CD4-positive, alpha-beta T cell treated with Interleukin-6 for 4 hours (primary cell): ENCODE measurements at regions not wholly inside any gene's neighbourhood (a gene's known extent, or its start where the extent isn't known, plus 50 kb on each side); places are given as distances from the start of the nearest gene placed in this dataset.
"Not testable (repeated sequence)": the region's sequence is repeated elsewhere in the genome, so short reads cannot be mapped to it uniquely, and the experiment has no call there.

ENCODE experiments used
- DNase-seq: peaks from one replicate; pipeline ENCODE4 v3.0.0-alpha.2; 2020; ENCODE audit warnings: mixed read lengths

DNA sequence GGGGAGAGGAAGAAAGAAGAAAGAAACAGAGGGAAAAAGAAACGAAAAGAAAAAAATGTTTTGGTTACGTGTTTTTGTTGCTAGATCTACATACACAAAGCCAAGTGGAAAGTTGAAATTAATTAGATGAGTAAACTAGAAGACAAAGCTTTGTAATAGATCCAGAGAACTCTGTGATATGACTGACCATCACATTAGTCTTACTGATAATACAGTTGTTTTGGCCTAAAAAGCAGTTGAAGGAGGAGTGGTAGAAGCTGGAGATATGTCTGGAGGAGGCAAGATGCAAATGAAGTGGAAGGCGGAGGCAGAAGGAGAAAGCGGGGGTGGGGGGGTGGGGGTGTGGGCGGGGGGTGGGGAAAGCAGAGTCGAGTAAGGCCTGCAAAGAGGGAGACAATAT, 500.1 kb upstream of the ID4 start:
- DNase-seq: no peak

DNA sequence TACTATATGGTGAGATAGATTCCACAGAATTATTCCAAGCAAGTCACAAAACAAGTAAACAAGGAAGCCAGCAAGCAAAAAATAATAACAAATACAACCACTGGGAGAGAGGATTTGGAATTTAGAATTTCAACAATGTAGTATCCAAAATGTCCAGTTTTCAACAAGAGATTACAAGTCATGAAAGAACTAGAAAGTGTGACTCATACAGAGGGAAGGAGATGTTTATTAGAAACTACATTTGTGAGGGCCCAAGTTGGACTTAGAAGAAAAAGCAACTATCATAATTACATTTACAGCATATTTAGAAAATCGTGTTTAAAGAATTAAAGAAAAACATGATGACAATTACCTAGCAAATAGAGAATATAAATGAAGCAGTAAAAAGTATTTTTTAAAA, 494.6 kb upstream of the ID4 start:
- DNase-seq: no peak

DNA sequence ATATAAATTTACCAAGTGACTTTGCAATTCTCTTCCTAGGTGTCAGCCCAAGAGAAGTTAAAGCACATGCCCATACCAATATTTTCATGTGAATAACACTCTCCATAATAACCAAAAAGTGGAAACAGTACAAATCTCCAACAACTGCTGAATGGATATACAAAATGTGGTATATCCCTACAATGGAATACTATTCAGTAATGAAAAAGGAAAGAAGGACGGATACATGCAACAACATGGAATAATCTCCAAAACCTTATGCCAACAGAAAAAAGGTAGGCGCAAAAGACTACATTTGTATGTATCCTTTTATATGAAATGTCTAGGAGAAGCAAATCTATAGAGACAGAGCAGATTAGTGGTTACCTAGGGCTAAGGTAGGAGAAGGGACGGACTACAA, 487.7 kb upstream of the ID4 start:
- DNase-seq: no peak

DNA sequence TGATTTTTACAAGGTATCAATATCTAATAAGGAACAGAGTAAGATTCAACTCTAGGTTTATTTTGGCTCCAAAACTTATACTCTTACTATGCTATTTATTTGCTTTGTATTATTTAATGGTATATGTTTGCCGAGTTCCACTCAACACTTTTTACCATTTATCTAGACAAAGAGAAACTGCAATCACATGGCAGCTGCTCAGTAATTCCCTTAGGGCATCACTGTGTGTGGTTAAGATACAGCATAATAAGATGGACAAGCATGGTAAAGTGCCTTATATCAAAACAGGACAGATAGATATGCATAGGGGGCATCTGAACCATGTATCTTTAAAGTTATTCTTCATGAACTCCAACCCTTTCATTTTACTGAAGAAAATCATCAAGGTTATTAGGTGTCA, 483.0 kb upstream of the ID4 start:
- no peak for DNase-seq

DNA sequence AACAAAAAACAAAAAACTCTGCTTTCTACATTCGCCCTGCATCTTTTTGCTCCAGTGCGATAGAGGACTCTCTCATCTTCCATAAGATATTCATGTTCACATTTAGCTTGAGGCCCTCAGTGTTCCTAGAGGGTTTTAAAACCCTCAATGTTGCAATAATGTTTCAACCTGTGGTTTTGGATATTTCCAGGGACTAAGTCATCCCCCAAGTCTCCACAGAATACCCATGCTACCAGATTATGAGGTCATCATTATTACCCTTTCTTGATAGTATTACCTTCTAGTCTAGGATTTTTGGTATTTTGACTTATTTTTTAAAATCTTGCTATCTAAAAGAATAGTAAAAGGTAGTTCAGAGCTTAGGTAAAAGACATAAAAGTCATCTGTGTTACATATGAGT, 480.5 kb upstream of the ID4 start:
- no peak for DNase-seq

DNA sequence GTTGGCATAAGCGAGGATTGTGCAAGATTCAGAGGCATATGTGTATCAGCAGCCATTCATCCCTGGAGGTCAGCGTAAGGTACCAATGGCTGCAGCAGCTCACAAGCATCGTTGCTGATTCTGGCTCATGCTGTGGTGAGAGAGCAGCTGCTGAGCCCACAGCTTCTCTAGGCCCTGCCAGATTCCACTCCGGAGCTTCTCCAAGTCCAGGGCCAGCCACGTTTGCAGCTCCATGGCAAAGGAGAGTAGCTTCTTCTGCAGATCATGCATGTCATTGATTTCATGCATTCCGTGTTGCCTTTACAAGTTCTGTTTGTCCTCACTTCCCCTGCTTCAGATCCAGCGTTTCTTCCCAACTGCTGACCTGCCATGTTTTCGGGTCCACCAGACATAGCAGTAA, 474.8 kb upstream of the ID4 start:
- no peak for DNase-seq

DNA sequence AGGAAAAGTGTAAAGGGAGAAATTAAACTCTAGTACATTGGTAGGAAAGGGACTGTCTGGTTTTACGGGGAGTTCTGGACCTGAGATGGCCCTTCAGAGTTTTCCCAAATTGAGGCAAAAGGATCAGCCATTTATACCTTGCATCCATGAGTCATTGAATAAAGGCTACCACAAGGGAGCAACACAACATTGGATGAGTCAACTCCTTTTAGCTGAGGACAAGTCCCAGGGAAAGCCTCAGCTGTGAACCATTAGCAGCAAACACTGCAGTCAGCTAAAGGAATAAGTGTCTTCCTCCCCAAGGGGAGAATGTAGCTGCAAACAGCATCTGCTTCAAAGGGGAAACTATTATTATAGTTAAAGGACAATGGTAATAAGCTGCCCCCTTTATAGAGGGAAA, 468.7 kb upstream of the ID4 start:
- no peak for DNase-seq

DNA sequence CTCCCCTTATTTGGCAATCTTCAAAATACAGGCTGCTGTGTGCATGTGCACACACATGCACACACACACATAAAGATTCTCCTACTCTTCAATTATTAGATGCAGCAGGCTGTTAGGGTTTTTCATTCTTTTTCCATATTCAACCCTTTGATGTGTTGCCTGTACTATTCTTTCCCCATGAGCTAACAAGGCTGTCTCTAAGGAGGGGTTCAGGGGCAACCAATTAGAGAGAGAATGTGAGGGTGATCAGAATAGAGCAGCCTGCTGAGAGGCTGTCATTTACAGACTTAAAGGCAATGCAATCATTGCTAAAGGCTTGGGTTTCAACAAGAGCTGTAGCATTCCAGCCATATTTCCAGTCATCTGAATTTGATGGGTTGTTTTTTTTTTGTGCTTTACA, 467.4 kb upstream of the ID4 start:
- no peak for DNase-seq

DNA sequence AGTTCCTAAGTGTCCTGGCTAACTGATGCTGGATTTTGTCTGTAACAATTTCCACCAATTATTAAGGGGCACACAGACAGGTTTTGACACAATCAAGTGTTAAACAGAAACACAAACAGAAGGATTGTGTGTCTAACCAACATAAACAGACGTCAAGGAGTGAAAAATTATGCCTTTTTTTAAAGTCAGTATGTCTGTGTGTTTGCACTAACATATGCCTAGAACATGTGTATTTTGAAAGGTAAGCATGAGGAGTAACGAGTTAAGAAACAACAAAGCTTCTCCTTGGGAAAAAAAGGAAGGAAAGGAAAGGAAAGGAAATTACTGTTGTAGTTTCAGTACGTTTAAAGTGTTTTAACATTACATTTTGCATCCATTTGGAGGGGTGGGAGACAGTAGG, 466.3 kb upstream of the ID4 start:
- no peak for DNase-seq

DNA sequence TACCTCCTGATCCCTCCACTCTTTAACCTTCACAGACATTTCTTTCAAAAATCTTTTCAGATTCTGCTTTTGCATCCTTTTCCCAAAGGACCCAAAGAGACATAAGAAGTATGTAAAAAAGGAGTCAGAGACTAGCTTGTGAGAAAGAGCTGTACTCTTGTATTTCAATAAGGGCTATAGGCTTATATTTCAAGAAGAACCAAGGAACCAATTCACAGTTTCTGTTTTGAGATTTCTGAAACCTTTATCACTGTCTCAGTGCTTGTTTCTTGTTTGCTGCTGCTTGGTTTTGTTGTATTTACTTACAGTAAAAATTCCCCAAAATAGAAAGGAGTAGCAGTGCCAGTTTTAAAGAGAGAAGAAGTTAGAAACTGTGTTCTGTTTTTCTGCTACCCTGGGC, 461.6 kb upstream of the ID4 start:
- no peak for DNase-seq

DNA sequence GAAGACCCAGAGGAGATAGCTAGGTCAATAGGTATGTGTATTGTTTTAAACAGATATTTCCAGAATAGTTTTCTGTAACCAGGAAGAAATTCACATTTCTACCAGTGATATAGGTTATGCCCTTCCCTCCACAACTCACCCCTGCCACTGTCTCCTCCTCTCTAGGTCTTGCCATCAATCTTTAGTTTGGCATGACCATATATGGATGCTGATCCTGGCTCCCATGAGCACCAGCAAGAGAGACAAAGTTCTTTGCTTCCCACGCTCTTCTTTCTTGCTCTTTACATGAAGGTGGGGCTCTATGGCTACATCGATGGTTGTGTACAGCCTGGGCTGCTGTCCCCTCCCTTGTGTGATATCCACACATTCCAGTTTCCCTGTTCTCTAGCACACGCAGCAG, 459.4 kb upstream of the ID4 start:
- no peak for DNase-seq

DNA sequence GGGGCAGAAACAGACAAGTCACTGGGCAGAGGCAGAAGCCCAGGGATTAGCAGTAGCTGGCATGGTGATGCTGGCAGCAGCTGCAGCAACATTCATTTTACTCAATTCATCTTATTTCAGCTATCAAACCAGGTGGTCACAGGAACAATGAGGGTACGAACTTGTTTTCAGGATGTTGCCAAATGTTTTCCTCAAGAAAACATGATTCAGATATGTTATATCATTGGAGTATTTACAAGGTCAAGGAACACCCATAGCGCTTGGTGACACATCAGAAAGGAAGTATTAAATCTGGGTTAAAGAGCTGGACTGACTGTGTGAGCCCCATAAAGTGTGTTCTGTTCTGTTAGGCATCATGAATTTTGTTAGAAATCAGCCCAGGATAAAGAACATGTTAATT, 456.9 kb upstream of the ID4 start:
- no peak for DNase-seq

DNA sequence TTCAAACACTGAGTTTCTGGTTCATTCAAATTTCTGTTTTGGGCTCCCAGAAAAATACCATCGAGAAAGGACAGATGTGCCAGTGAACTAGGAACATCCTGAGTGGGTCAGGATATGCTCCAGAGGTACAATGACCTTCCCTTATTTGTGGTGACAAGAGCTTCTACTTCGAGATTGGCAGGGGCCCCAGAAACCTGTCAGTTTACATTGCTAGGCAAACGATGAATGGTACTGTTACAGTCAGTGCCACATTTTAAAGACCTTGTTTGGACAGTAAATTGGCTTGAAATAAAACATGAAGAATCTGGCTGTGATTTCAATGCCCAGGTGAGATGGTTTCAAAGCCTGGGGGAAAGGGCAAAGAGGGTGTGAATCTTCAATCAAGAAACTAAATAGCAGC, 454.5 kb upstream of the ID4 start:
- DNase-seq: no peak

DNA sequence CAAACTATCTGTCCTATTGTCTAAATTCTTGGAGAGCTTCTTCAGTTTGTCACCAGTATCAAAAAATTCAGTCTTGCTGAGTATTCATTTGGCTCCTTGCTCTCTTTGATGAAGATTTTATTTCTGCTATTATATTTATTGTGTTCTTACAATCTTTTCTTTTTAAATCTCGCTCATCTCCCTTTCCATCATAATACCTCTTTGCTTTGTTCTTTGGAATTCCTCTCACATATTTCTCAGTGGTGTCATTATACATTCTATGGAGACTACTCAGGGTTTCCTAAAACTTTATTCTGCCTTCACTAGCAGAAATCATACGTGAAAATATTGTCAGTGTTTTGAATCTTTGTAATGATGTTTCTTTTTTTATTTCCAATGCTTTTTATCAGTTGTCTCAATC, 445.2 kb upstream of the ID4 start:
- DNase-seq: no peak

DNA sequence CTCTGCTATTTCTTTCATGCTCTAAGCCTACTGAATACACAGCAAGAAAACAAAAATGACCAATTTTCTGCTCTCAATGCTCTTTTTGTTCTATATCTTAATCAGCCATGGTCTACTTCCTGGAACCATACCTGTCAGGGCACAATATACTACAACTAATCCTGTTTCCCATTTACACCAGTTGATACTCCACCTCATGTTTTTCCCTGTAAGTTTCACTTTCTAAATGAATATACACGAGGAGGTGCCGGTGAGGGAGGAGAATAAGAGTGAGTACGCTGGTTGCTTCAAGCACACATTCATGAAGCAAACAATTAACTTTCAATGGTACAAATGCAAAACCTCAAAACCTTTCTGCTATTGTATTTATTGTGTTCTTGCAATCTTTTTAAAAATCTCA, 443.1 kb upstream of the ID4 start:
- no peak for DNase-seq

DNA sequence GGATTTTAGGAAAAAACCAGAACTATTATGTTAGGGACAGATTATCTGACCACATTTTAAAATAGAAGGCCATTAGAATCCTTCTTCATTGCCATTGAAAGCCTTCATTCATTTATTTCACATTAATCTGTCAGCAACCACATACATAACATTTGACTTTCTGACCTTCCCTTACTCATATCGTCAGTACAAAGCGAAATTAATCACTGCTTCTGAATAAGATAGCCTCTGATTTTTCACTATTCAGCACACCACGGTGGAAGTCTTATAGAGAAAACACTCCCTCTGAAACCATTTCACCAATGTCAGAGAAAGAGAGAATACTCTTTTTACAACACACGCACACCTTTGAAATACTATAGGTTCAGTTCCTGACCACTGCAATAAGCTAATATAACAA, 442.5 kb upstream of the ID4 start:
- DNase-seq: no peak

DNA sequence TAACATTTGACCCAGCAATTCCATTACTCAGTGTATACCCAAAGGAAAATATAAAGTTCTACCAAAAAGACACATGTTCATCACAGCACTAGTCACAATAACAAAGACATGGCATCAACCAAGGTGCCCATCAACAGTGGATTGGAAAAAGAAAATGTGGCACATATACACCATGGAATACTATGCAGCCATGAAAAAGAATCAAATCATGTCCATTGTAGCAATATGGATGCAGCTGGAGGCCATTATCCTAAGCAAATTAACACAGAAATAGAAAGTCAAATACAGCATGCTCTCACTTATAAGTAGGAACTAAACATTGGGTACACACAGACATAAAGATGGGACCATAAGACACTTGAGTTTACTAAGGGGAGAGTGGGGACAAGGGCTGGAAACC, 441.9 kb upstream of the ID4 start:
- no peak for DNase-seq

DNA sequence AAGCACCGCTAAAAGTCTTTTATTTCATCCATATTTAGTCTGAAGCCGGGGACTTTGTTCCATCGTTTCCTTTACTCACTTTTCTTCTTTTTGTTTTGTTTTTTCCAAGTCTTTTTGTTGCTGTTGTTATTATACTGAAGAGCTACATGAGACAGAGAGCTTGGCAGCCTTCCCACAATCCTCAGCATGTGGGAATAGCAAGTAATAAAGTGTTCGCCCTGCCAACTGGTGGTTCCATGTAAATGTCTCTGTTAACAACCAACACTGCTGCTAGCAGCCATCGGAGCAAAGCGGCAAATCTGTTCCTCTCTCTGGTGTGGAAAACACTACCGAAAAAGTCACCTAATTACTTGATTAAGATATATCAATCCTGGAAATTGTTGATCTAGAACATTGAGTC, 437.8 kb upstream of the ID4 start:
- no peak for DNase-seq

DNA sequence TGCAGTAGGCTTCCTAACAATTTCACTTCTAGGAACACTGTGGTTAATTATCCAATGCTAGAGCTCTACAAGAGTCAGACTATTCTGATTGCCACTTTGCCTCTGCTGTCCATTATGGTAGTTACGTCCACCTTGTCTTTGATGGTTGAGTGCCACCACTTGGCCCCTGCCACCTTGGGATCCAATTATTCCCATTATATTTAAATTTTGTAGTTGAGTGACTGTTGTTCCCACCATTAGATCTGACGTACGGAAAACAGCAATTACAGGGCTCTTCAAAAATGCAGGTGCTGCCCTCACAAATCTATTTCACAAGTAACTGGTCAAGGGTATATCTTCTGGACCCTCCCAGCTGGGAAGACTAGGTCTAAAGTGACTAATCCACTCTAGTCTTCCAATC, 432.3 kb upstream of the ID4 start:
- not testable (repeated sequence) for DNase-seq

DNA sequence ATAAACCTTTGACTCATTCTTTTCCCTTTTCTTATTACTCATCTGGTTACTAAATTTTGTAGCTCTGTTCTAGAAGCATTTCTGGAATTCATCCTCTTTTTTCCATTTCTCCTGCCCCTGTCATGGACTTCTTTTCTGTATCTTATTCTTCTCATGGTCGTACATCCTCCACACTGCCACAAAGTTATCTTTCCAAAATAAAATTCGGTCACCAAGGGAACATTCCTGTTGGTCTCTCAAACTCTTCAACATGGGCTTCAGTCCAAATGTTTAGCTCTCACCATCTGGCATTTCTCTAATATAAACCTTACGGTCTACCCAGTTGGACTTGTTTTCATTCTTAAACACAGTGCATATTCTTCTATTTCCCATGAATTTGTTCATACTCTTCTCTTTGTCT, 428.8 kb upstream of the ID4 start:
- no peak for DNase-seq

DNA sequence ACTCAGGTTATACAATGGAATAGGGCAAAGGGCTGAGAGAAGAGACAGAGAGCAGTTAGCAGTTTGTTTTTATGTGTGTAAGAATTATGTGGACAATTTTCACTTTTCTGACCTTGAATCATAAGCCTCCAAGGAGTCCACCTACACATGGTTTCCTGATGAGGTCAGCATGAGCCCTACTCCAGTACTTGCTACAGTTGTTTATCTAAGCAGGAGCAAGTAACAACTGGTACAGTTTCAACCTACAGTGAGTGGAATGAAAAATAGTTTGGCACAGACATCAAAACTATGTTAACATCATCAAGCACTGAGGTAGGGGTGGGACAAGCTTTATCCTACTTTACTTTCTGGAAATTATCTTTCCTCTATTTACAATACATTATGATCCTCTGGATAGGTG, 426.7 kb upstream of the ID4 start:
- DNase-seq: no peak

DNA sequence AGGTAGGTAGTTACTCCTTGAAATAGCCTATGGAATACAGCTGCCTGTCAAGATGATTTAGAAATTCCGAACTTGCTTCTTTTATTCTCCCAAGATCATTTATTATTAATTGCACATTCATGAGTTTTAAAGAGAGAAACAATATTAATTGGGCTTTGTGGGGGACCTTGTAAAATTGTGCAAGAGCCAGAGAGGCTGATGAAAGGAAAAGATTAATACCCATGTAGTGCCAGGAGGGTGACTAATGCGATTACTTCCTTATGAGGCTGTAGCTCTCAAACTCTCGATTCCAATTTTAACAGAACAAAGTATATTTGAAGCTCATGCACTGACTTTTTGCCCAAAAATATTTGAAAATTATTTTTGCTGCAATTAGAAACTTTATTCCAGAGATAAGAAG, 423.8 kb upstream of the ID4 start:
- no peak for DNase-seq

DNA sequence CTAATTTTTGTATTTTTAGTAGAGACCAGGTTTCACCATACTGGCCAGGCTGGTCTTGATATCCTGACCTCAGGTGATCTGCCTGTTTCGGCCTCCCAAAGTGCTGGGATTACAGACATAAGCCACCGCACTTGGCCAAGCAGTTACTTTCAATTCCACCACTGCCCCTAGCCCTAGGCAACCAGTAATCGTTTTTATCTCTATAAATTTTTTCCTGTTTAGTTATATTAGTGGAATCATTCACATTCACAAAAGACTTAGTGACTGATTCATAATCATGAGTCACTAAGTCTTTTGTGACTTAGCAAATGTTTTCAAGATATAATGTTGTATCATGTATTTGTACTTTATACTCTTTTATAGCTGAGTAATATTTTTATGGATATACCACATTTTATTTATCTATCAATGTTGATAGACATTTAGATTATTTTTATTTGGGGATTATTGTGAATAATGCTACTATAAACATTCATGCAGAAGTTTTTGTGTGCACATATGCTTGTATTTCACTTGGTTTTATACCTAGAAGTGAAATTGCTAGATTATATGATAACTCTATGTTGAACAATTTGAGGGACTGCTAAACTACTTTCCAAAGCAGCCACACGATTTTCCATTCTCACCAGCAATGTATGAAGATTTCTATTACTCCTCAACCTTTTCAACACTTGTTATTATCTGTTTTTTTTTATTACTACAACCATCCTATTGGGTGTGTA, 421.4 kb upstream of the ID4 start:
- no peak for DNase-seq

DNA sequence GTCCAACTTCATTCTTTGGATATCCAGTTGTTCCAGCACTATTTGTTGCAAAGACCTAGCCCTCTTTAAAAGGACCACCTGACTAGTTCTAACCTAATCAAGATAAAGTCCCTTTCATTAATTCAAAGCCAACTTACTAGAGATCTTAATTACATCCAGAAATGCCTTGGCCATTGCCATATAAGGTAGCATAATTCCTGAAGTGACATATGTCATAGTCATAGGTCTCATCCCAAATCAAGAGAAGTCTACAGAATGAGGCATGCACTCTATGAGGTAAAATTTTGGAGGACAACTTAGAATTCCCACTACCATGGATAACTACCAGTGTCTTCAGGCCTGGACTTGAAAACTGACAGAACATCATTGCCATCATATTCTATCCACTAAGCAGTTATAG, 420.4 kb upstream of the ID4 start:
- no peak for DNase-seq

DNA sequence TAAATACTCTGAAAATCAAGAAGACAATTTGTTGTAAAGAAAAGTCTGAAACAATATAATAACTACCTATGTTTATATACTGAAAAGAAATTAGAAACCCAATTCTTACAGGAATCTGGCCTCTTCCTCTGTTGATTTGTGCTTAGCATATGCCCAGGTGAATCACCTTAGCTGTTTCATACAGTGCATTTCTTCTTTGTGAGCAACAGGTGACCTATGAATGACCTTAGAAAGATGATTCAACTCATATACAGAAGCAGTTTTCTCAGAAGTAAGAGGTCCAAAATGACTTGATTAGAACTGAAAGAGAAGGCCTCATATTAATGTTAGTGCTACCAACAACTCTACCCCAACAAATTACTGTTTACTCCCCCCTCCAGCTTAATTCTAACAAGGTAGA, 419.5 kb upstream of the ID4 start:
- DNase-seq: no peak

DNA sequence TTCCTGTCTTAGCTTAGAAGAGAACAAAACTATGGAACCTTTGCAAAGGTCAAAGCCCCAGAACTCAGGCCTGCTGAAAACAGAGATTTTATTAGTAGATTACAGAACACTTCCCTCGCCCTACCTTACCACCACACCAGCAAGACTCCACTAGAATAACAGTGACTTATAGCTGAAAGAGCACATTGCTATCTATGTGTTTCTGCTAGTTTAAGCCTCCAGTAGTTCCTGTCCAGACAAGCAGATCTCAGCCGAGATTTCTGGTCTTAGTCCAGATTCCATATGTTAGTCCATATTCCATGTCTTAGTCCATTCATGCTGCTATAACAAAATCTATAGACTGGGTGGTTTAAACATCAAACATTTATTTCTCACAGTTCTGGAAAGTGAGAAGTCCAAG, 412.3 kb upstream of the ID4 start:
- no peak for DNase-seq
